GM23338 (cell line): ENCODE measurements at regions not wholly inside any gene's neighbourhood (a gene's known extent, or its start where the extent isn't known, plus 50 kb on each side); places are given as distances from the start of the nearest gene placed in this dataset.

ENCODE experiments used
- ATAC-seq: fragments of 200-7000 bp; cut with Tn5 transposase; 3 replicates; pipeline ENCODE4 v1.9.1; 2020
- DNase-seq: peaks from one replicate; pipeline ENCODE4 v3.0.0-alpha.2; 2015; ENCODE audit warnings: low spot score
- H2AFZ ChIP-seq: fragments of 200-600 bp; sonication (generic); 2 replicates; pipeline ENCODE4 v1.8.0; 2016; ENCODE audit warnings: antibody characterized with exemption, mild to moderate bottlenecking, moderate library complexity
- H3F3A ChIP-seq: fragments of 200-600 bp; sonication (generic); replicated peaks from 2 replicates; pipeline ENCODE4 v1.8.0; 2017; ENCODE audit warnings: antibody characterized with exemption, mixed run types, low read depth
- H3K27ac ChIP-seq: fragments of 200-600 bp; sonication (generic); 2 replicates; pipeline ENCODE4 v1.6.1; 2016; ENCODE audit warnings: low read depth
- H3K27me3 ChIP-seq: fragments of 200-600 bp; sonication (generic); 2 replicates; pipeline ENCODE4 v1.8.0; 2016; ENCODE audit warnings: mild to moderate bottlenecking, mixed run types, moderate library complexity; ENCODE audit not compliant: insufficient read depth
- H3K36me3 ChIP-seq: fragments of 200-600 bp; sonication (generic); 2 replicates; pipeline ENCODE4 v1.8.0; 2016; ENCODE audit warnings: mild to moderate bottlenecking; ENCODE audit not compliant: insufficient read depth
- H3K4me1 ChIP-seq: fragments of 200-600 bp; sonication (generic); 2 replicates; pipeline ENCODE4 v1.8.0; 2016; ENCODE audit warnings: mild to moderate bottlenecking, moderate library complexity; ENCODE audit not compliant: insufficient read depth
- H3K4me2 ChIP-seq: fragments of 200-600 bp; sonication (generic); 2 replicates; pipeline ENCODE4 v1.7.1; 2017; ENCODE audit warnings: mixed run types
- H3K4me3 ChIP-seq: fragments of 200-600 bp; sonication (generic); 2 replicates; pipeline ENCODE4 v1.6.1; 2016; ENCODE audit warnings: mixed run types
- H3K79me2 ChIP-seq: fragments of 200-600 bp; sonication (generic); replicated peaks from 2 replicates; pipeline ENCODE4 v1.8.0; 2017; ENCODE audit warnings: mild to moderate bottlenecking; ENCODE audit not compliant: insufficient read depth
- H3K9me2 ChIP-seq: fragments of 200-600 bp; sonication (generic); 2 replicates; pipeline ENCODE4 v1.8.0; 2017; ENCODE audit not compliant: insufficient read depth
- H4K20me1 ChIP-seq: fragments of 200-600 bp; sonication (generic); replicated peaks from 2 replicates; pipeline ENCODE4 v1.8.0; 2017; ENCODE audit warnings: mild to moderate bottlenecking; ENCODE audit not compliant: insufficient read depth
- H3K27ac Mint-ChIP-seq: 2 replicates; pipeline ENCODE4 v1.8.0; 2020; ENCODE audit warnings: inconsistent platforms, mild to moderate bottlenecking, moderate library complexity, mixed read lengths
- H3K27me3 Mint-ChIP-seq: 3 replicates; pipeline ENCODE4 v1.8.0; 2022; ENCODE audit warnings: low read depth, mild to moderate bottlenecking, moderate library complexity, mixed read lengths, inconsistent platforms; ENCODE audit not compliant: insufficient read depth, poor library complexity
- H3K36me3 Mint-ChIP-seq: 3 replicates; pipeline ENCODE4 v1.8.0; 2021; ENCODE audit warnings: low read depth, mild to moderate bottlenecking, inconsistent platforms, moderate library complexity, mixed read lengths
- H3K4me1 Mint-ChIP-seq: 3 replicates; pipeline ENCODE4 v1.8.0; 2020; ENCODE audit warnings: mild to moderate bottlenecking, inconsistent platforms, mixed read lengths
- H3K4me3 Mint-ChIP-seq: 3 replicates; pipeline ENCODE4 v1.8.0; 2021; ENCODE audit warnings: moderate library complexity, mild to moderate bottlenecking, inconsistent platforms, mixed read lengths
- H3K9me3 Mint-ChIP-seq: 3 replicates; pipeline ENCODE4 v1.8.0; 2020; ENCODE audit warnings: moderate library complexity, mild to moderate bottlenecking, inconsistent platforms, mixed read lengths
- CREB1 ChIP-seq: fragments of 250-450 bp; sonication (Bioruptor Pico); IDR thresholded peaks from 2 replicates; pipeline ENCODE4 v1.5.0; 2020; ENCODE audit warnings: low read depth, mild to moderate bottlenecking, moderate library complexity
- EZH2 ChIP-seq: fragments of 200-600 bp; sonication (generic); IDR thresholded peaks from one replicate; pipeline ENCODE4 v1.8.0; 2017; ENCODE audit warnings: antibody characterized with exemption, mild to moderate bottlenecking, low read depth; ENCODE audit not compliant: unreplicated experiment
- EZH2phosphoT487 ChIP-seq: fragments of 200-600 bp; sonication (generic); IDR thresholded peaks from one replicate; pipeline ENCODE4 v1.8.1; 2018; ENCODE audit warnings: antibody characterized with exemption; ENCODE audit not compliant: unreplicated experiment
- JUNB ChIP-seq: IDR thresholded peaks from one replicate; pipeline ENCODE4 v1.6.1; 2016; ENCODE audit warnings: antibody characterized with exemption; ENCODE audit not compliant: unreplicated experiment
- NANOG ChIP-seq: IDR thresholded peaks from 2 replicates; pipeline ENCODE4 v1.6.1; 2016; ENCODE audit warnings: antibody characterized with exemption, borderline replicate concordance
- POLR2AphosphoS5 ChIP-seq: IDR thresholded peaks from 2 replicates; pipeline ENCODE4 v1.6.1; 2016; ENCODE audit warnings: antibody characterized with exemption, low read depth
- REST ChIP-seq: IDR thresholded peaks from one replicate; pipeline ENCODE4 v1.6.1; 2018; ENCODE audit warnings: antibody characterized with exemption; ENCODE audit not compliant: unreplicated experiment
- STAT1 ChIP-seq: IDR thresholded peaks from one replicate; pipeline ENCODE4 v1.6.1; 2016; ENCODE audit warnings: antibody characterized with exemption; ENCODE audit not compliant: unreplicated experiment
- ZNF114 ChIP-seq: fragments of 250-450 bp; sonication (Bioruptor Pico); IDR thresholded peaks from 2 replicates; pipeline ENCODE4 v1.5.0; 2020; ENCODE audit warnings: mild to moderate bottlenecking, moderate library complexity
- ZNF331 ChIP-seq: fragments of 250-450 bp; sonication (Bioruptor Pico); IDR thresholded peaks from 2 replicates; pipeline ENCODE4 v1.5.0; 2020; ENCODE audit warnings: low read depth, mild to moderate bottlenecking, moderate library complexity
- ZNF462 ChIP-seq: fragments of 250-450 bp; sonication (Bioruptor Pico); IDR thresholded peaks from 2 replicates; pipeline ENCODE4 v1.5.0; 2020; ENCODE audit warnings: mild to moderate bottlenecking, moderate library complexity
- TF ChIP-seq, protein P1 (sequence below), 2 experiments: fragments of 200-600 bp in 1 of 2; sonication (generic) in 1 of 2; conservative IDR thresholded peaks; 2 replicates each; pipeline versions ENCODE4 v1.5.1 to v1.6.1; 2016 to 2017; ENCODE audit warnings: antibody characterized with exemption in 2 of 2, low read depth in 2 of 2, mild to moderate bottlenecking in 2 of 2, moderate library complexity in 1 of 2
- TF ChIP-seq, protein P2 (sequence below): IDR thresholded peaks from 2 replicates; pipeline ENCODE4 v1.6.1; 2016; ENCODE audit warnings: antibody characterized with exemption

DNA sequence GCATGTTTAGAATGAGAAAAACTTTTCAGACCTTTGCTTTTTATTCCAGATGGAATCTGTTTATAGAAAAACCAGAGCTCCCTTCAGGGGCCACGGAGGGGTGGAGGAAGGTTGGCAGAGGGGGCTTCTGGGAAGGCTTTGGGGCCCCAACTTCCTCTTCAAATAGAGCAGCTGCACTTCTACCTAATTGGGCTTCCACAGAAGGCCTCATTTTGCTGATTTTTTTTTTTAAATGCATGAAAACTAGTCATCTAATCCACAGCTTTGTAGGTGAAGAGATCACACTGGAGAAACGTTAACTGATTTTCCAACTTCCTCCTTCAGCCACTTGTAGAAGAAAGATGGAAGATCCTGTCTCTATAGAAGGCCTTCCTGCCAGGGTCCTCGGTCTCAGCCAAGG, 181.8 kb downstream of the BCL11A start:
- no peaks in the 10 kb centered on the region for H4K20me1 ChIP-seq
- no peaks in the 10 kb centered on the region for H3K27me3 ChIP-seq
- TF ChIP-seq NANOG (no peak), ZNF331 (CRISPR knock-in tag) (no peak), REST (no peak), STAT1 (no peak), JUNB (no peak), EZH2 (no peak), POLR2AphosphoS5 (no peak), CREB1 (CRISPR knock-in tag) (no peak), EZH2phosphoT487 (no peak), ZNF114 (CRISPR knock-in tag) (no peak), ZNF462 (CRISPR knock-in tag) (no peak)
- TF ChIP-seq, protein P1, sequence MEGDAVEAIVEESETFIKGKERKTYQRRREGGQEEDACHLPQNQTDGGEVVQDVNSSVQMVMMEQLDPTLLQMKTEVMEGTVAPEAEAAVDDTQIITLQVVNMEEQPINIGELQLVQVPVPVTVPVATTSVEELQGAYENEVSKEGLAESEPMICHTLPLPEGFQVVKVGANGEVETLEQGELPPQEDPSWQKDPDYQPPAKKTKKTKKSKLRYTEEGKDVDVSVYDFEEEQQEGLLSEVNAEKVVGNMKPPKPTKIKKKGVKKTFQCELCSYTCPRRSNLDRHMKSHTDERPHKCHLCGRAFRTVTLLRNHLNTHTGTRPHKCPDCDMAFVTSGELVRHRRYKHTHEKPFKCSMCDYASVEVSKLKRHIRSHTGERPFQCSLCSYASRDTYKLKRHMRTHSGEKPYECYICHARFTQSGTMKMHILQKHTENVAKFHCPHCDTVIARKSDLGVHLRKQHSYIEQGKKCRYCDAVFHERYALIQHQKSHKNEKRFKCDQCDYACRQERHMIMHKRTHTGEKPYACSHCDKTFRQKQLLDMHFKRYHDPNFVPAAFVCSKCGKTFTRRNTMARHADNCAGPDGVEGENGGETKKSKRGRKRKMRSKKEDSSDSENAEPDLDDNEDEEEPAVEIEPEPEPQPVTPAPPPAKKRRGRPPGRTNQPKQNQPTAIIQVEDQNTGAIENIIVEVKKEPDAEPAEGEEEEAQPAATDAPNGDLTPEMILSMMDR (conservative IDR thresholded peaks at IDR 0.05; ENCODE audit: low read depth in 2 of 2) = no peak
- TF ChIP-seq, protein P2, sequence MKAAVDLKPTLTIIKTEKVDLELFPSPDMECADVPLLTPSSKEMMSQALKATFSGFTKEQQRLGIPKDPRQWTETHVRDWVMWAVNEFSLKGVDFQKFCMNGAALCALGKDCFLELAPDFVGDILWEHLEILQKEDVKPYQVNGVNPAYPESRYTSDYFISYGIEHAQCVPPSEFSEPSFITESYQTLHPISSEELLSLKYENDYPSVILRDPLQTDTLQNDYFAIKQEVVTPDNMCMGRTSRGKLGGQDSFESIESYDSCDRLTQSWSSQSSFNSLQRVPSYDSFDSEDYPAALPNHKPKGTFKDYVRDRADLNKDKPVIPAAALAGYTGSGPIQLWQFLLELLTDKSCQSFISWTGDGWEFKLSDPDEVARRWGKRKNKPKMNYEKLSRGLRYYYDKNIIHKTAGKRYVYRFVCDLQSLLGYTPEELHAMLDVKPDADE = no peak
- H3K9me2 ChIP-seq = peaks cover 6% of the 10 kb centered on the region; the same call in 1 of the 2 replicates
- no peak overlapping the region for H3K27ac Mint-ChIP-seq
- no peak overlapping the region for H3K27ac ChIP-seq
- ATAC-seq (no peak), DNase-seq (no peak)
- H3K4me1 ChIP-seq = peaks cover 10% of the 10 kb centered on the region
- H3K9me3 Mint-ChIP-seq = no peaks in the 10 kb centered on the region
- H3F3A ChIP-seq = no peaks in the 10 kb centered on the region
- H2AFZ ChIP-seq = no peak overlapping the region
- no peaks in the 10 kb centered on the region for H3K79me2 ChIP-seq
- peaks cover 21% of the 10 kb centered on the region for H3K4me1 Mint-ChIP-seq
- no peaks in the 10 kb centered on the region for H3K36me3 Mint-ChIP-seq
- H3K4me3 ChIP-seq = no peak overlapping the region
- H3K4me3 Mint-ChIP-seq = no peak overlapping the region
- no peaks in the 10 kb centered on the region for H3K36me3 ChIP-seq
- H3K27me3 Mint-ChIP-seq = peaks cover 6% of the 10 kb centered on the region
- H3K4me2 ChIP-seq = no peak overlapping the region
